Esophagus muscularis mucosa (tissue), 4 donors: ENCODE measurements at regions not wholly inside any gene's neighbourhood (a gene's known extent, or its start where the extent isn't known, plus 50 kb on each side); places are given as distances from the start of the nearest gene placed in this dataset.

Source experiments
- DNase-seq: peaks from one replicate; pipeline ENCODE4 v3.0.0-alpha.2; 2017; ENCODE audit errors: extremely low spot score
- H3K27ac ChIP-seq, 4 donors: fragments of 200-600 bp; sonication (generic); replicated peaks in 1 of 4; 1 replicate in 3 of 4; 2 replicates in 1 of 4; pipeline ENCODE4 v1.5.1; 2016 to 2019; ENCODE audit warnings: mild to moderate bottlenecking in 1 of 4
- H3K27me3 ChIP-seq, 4 donors: fragments of 200-600 bp; sonication (generic); one replicate each; pipeline versions ENCODE4 v1.5.1 to v1.6.0; 2016 to 2019
- H3K36me3 ChIP-seq, 4 donors: fragments of 200-600 bp; sonication (generic); one replicate each; pipeline ENCODE4 v1.5.1; 2016 to 2019
- H3K4me1 ChIP-seq, 4 donors: fragments of 200-600 bp; sonication (generic); one replicate each; pipeline ENCODE4 v1.5.1; 2016 to 2019
- H3K4me3 ChIP-seq, 4 donors: fragments of 200-600 bp; sonication (generic); 1 replicate in 2 of 4; 2 replicates in 2 of 4; pipeline ENCODE4 v1.5.1; 2016 to 2019; ENCODE audit warnings: mild to moderate bottlenecking in 4 of 4, moderate library complexity in 1 of 4
- H3K9me3 ChIP-seq, 4 donors: fragments of 200-600 bp; sonication (generic); 1 replicate in 3 of 4; 2 replicates in 1 of 4; pipeline ENCODE4 v1.5.1; 2016 to 2019
- CTCF ChIP-seq, 3 experiments: fragments of 200-600 bp in 2 of 3; fragments of 450-650 bp in 1 of 3; sonication (generic) in 2 of 3; IDR thresholded peaks; one replicate each; pipeline ENCODE4 v1.5.1; 2017 to 2019; ENCODE audit warnings: antibody characterized with exemption in 3 of 3, mild to moderate bottlenecking in 2 of 3, moderate library complexity in 1 of 3
- EP300 ChIP-seq: sonication (generic); formaldehyde crosslinking; IDR thresholded peaks from one replicate; pipeline ENCODE4 v1.6.1; 2017; ENCODE audit warnings: antibody characterized with exemption
- POLR2A ChIP-seq: fragments of 450-650 bp; IDR thresholded peaks from one replicate; pipeline ENCODE4 v1.6.1; 2017; ENCODE audit warnings: antibody characterized with exemption, moderate library complexity, mild to moderate bottlenecking, low read depth
- POLR2AphosphoS5 ChIP-seq, 2 donors: sonication (generic); formaldehyde crosslinking; IDR thresholded peaks; one replicate each; pipeline ENCODE4 v1.6.1; 2017; ENCODE audit warnings: antibody characterized with exemption in 2 of 2
- WGBS: methylation state at CpG from one replicate; pipeline ENCODE4 v1.1.5; 2018; 5-methylcytosine and 5-hydroxymethylcytosine counted together
- intact Hi-C: fragments of 100-400 bp; cut with DNase I; formaldehyde crosslinking; loops from one replicate; pipeline ENCODE4 v1.15.1; 2023

GRCh38 chr4:38568768-38569167, 95.2 kb upstream of the KLF3 start:
- Histone ChIP-seq H3K27ac (no peak overlapping the region), H3K4me3 (no peak overlapping the region), H3K27me3 (no peaks in the 10 kb centered on the region), H3K36me3 (no peaks in the 10 kb centered on the region), H3K9me3 (no peaks in the 10 kb centered on the region), H3K4me1 (peaks cover 11 to 43% (median 37%) of the 10 kb centered on the region in 4 donors)
- DNase-seq: no peak
- TF ChIP-seq POLR2A: no peak
- no peak for TF ChIP-seq POLR2AphosphoS5 (IDR thresholded peaks at IDR 0.05)
- no peak for TF ChIP-seq CTCF (IDR thresholded peaks at IDR 0.05)
- intact Hi-C loops: no loop called here
- 90% methylated on average over 3 of the region's 3 CpGs for WGBS

- 95% methylated on average over 5 of the region's 5 CpGs for WGBS
- no peak overlapping the region for H3K27ac ChIP-seq
- DNase-seq: no peak
- H3K9me3 ChIP-seq: no peaks in the 10 kb centered on the region
- no peaks in the 10 kb centered on the region for H3K27me3 ChIP-seq
- TF ChIP-seq CTCF (IDR thresholded peaks at IDR 0.05) (no peak), POLR2AphosphoS5 (IDR thresholded peaks at IDR 0.05) (no peak), POLR2A (no peak), EP300 (no peak)
- H3K4me3 ChIP-seq: no peak overlapping the region
- intact Hi-C loops: no loop called here
- H3K4me1 ChIP-seq: peaks cover 5 to 41% (median 35%) of the 10 kb centered on the region in 4 donors
- no peaks in the 10 kb centered on the region for H3K36me3 ChIP-seq
Measured at GRCh38 chr4:38570647-38571276, 93.2 kb upstream of the KLF3 start.

GRCh38 chr4:38572793-38573192, 91.2 kb upstream of the KLF3 start:
- Histone ChIP-seq H3K36me3 (no peaks in the 10 kb centered on the region), H3K27me3 (no peaks in the 10 kb centered on the region), H3K4me3 (no peak overlapping the region), H3K9me3 (no peaks in the 10 kb centered on the region), H3K27ac (no peak overlapping the region), H3K4me1 (peaks cover 5 to 33% (median 27%) of the 10 kb centered on the region in 4 donors)
- TF ChIP-seq EP300: no peak
- no peak for TF ChIP-seq CTCF (IDR thresholded peaks at IDR 0.05)
- TF ChIP-seq POLR2A: no peak
- no peak for TF ChIP-seq POLR2AphosphoS5 (IDR thresholded peaks at IDR 0.05)
- no peak for DNase-seq
- intact Hi-C loops: no loop called here

- H3K9me3 ChIP-seq: no peaks in the 10 kb centered on the region
- intact Hi-C loops: no loop called here
- H3K4me1 ChIP-seq: peaks cover 5 to 33% (median 27%) of the 10 kb centered on the region in 4 donors
- peak overlapping the region in 1 of 4 donors; percentile 9 for H3K4me3 ChIP-seq
- DNase-seq: no peak
- 44% methylated on average over 15 of the region's 17 CpGs for WGBS
- no peaks in the 10 kb centered on the region for H3K36me3 ChIP-seq
- H3K27ac ChIP-seq: peak overlapping the region; percentile 58 to 75 (median 60)
- TF ChIP-seq POLR2AphosphoS5 (IDR thresholded peaks at IDR 0.05): peak; percentile 12 to 18
- no peak for TF ChIP-seq POLR2A
- no peaks in the 10 kb centered on the region for H3K27me3 ChIP-seq
Measured at GRCh38 chr4:38574559-38575333, 89.3 kb upstream of the KLF3 start.

- 98% methylated on average over 3 of the region's 3 CpGs for WGBS
- Histone ChIP-seq H3K9me3 (no peaks in the 10 kb centered on the region), H3K36me3 (no peaks in the 10 kb centered on the region), H3K4me1 (peaks cover 5 to 35% (median 30%) of the 10 kb centered on the region in 4 donors), H3K27me3 (no peaks in the 10 kb centered on the region), H3K27ac (no peak overlapping the region), H3K4me3 (no peak overlapping the region)
- DNase-seq: no peak
- TF ChIP-seq EP300 (no peak), POLR2A (no peak), POLR2AphosphoS5 (IDR thresholded peaks at IDR 0.05) (no peak), CTCF (IDR thresholded peaks at IDR 0.05) (no peak)
- intact Hi-C loops: no loop called here
Measured at GRCh38 chr4:38576767-38577166, 87.2 kb upstream of the KLF3 start.
